Breast epithelium (tissue), 3 donors: ENCODE measurements at regions not wholly inside any gene's neighbourhood (a gene's known extent, or its start where the extent isn't known, plus 50 kb on each side); places are given as distances from the start of the nearest gene placed in this dataset.

ENCODE experiments used
- CTCF ChIP-seq, 3 donors: fragments of 450-650 bp; IDR thresholded peaks; one replicate each; pipeline ENCODE4 v1.5.1; 2016 to 2017; ENCODE audit warnings: antibody characterized with exemption in 3 of 3, mild to moderate bottlenecking in 3 of 3, moderate library complexity in 3 of 3
- POLR2A ChIP-seq: fragments of 450-650 bp; IDR thresholded peaks from one replicate; pipeline ENCODE4 v1.6.1; 2016; ENCODE audit warnings: antibody characterized with exemption, mild to moderate bottlenecking, moderate library complexity
- POLR2AphosphoS5 ChIP-seq, 3 donors: sonication (generic); formaldehyde crosslinking; IDR thresholded peaks; one replicate each; pipeline ENCODE4 v1.6.1; 2017; ENCODE audit warnings: antibody characterized with exemption in 3 of 3

DNA sequence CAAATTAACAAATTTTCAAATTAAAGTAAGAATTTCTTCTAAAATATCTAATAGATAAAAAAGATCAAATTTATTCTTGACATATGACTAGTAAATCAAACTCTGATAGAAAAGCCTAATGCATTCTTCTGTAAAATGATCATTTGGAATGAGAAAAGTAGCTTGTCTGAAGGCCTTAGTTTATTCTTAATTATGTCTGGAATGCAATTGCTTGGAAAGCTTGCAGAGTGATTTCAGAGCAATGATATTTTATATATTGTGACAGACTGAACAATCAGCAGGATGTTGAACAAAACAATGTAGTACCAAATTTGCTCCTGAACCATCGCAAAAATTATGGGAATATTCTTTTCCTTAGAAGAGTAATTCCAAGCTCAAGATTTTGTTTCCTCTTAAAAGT is 789.6 kb upstream of the NOVA1 start:
- TF ChIP-seq CTCF (IDR thresholded peaks at IDR 0.05) (no peak), POLR2A (no peak), POLR2AphosphoS5 (IDR thresholded peaks at IDR 0.05) (no peak)
